AG04450 (cell line): ENCODE measurements at regions not wholly inside any gene's neighbourhood (a gene's known extent, or its start where the extent isn't known, plus 50 kb on each side); places are given as distances from the start of the nearest gene placed in this dataset.
"Not testable (repeated sequence)": the region's sequence is repeated elsewhere in the genome, so short reads cannot be mapped to it uniquely, and the experiment has no call there.

Source experiments
- CTCF ChIA-PET: fragments of 300-600, 350-600 bp; formaldehyde crosslinking; extraction: SDS; loops from one replicate; lab custom pipeline; 2022; ENCODE audit warnings: antibody characterized with exemption, inconsistent platforms; lab: Charles Lee
- POLR2A ChIA-PET: fragments of 350-600 bp; formaldehyde crosslinking; extraction: SDS; loops from one replicate; lab custom pipeline; 2021; ENCODE audit warnings: antibody characterized with exemption, inconsistent platforms; lab: Yijun Ruan, JAX
- DNase-seq: peaks from one replicate; pipeline ENCODE4 v3.0.0-alpha.2; 2011; ENCODE audit warnings: low read depth, low spot score
- H3K27ac ChIP-seq: one replicate; pipeline ENCODE4 v1.5.1; 2012; ENCODE audit warnings: low read depth, low read length, control low read depth
- H3K27me3 ChIP-seq: one replicate; pipeline ENCODE4 v1.6.0; 2012; ENCODE audit warnings: low read length; ENCODE audit not compliant: control insufficient read depth, insufficient read depth
- H3K4me3 ChIP-seq: 2 replicates; pipeline ENCODE4 v1.5.1; 2011; ENCODE audit warnings: mild to moderate bottlenecking, low read depth, low read length, control low read depth
- H3K9me3 ChIP-seq: 2 replicates; pipeline ENCODE4 v1.5.1; 2012; ENCODE audit warnings: low read length; ENCODE audit not compliant: control insufficient read depth, insufficient read depth
- TF ChIP-seq, protein P1 (sequence below): IDR thresholded peaks from 2 replicates; pipeline ENCODE4 v1.5.1; 2011; ENCODE audit warnings: low read depth, low read length, control low read depth, inconsistent platforms

DNA sequence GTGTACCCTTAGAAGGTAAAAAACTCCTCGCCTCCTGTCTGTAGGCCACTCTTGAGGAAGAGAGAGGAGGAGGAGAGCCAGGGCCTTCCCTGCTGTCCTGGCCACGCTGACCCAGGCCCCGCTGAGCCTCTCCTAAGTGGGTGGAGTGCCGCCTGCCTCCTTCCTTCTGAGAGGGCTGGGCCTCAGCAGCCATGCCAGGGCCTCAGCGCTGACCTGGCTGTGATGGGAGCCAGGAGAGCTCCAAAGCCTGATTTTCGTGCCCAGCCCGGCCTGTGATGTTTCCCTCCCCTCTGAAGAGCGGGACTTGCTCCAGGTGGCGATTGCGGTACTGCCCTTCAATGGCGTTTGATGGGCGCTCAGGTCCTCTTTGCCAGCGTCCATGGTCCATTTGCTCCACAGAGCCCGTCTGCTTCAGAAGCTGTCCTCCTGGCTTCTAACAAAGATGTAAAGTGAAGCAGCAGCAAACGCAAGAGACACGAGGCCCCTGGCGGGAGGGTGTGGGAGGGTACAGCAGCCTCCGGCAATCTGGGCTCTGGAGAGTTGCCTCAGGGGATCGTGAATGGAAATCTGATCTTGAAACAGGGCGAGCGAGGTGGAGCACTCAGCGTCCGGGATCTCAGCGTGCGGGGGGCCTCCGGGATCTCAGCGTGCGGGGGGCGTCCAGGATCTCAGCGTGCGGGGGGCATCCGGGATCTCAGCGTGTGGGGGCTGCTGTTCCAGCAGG, 93.5 kb downstream of the NPIPB11 start:
- ChIA-PET CTCF (no interaction called here), POLR2A (no interaction called here)
- H3K4me3 ChIP-seq = no peak overlapping the region
- TF ChIP-seq, protein P1, sequence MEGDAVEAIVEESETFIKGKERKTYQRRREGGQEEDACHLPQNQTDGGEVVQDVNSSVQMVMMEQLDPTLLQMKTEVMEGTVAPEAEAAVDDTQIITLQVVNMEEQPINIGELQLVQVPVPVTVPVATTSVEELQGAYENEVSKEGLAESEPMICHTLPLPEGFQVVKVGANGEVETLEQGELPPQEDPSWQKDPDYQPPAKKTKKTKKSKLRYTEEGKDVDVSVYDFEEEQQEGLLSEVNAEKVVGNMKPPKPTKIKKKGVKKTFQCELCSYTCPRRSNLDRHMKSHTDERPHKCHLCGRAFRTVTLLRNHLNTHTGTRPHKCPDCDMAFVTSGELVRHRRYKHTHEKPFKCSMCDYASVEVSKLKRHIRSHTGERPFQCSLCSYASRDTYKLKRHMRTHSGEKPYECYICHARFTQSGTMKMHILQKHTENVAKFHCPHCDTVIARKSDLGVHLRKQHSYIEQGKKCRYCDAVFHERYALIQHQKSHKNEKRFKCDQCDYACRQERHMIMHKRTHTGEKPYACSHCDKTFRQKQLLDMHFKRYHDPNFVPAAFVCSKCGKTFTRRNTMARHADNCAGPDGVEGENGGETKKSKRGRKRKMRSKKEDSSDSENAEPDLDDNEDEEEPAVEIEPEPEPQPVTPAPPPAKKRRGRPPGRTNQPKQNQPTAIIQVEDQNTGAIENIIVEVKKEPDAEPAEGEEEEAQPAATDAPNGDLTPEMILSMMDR = no peak
- no peak for DNase-seq
- H3K9me3 ChIP-seq = no peaks in the 10 kb centered on the region; the same call in 1 of the 2 replicates
- H3K27me3 ChIP-seq = no peaks in the 10 kb centered on the region
- H3K27ac ChIP-seq = no peak overlapping the region

DNA sequence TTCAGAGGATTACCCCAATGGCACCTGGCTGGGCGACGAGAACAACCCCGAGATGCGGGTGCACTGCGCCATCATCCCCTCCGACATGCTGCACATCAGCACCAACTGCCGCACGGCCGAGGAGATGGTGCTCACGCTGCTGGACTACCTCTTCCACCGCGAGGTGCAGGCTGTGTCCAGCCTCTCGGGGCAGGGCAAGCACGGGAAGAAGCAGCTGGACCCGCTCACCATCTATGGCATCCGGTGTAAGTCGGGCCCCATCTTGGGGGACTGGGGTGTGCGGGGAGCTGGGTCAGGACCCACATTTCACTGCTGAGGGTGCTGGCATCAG, 94.2 kb downstream of the NPIPB11 start:
- CTCF ChIA-PET, POLR2A ChIA-PET: not testable (repeated sequence)

DNA sequence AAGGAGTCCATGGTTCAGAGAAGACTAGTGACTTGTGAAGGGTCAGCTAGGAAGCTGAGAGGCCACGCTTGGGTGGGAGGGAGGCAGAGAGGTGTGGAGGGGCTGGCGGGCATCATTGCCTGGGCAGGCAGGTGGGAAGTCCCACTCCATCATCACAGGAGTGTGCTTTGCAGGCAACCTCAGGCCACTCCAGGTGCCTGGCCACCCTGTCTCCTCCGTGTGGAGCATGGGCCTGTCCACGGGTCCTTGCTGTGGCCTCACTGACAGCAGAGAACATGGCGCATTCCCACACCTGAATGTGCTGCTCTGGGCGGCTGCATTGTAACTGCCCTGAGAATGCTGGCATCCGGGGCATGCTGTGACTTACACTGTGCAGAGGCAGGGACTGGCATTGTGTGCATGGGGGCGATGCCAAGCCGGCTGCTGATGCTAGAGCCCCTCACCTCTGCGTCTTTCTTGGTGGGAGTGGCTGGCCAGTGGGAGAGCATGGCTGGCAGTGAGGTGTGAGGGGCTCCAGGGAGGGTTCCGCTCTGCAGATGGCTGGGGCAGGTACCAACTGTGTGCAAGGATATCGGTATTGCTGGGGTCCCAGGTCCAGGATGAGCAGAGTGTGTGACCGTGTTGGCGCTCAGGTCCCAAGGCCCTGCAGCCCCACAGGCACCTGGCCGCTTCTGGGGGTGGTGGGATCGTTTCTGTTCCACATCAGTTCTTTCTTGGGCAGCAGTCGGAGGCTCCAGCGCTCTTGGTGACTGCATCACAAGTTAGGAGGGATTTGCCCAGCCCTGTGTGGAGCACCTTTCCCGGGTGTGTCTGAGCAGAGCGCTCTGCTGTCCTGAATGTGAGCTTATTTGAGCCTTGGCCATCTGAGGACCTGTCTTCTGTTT, 94.8 kb downstream of the NPIPB11 start:
- H3K27ac ChIP-seq = no peak overlapping the region
- DNase-seq = no peak
- CTCF ChIA-PET = no interaction called here
- H3K27me3 ChIP-seq = no peaks in the 10 kb centered on the region
- H3K4me3 ChIP-seq = no peak overlapping the region
- POLR2A ChIA-PET = no interaction called here
- TF ChIP-seq, protein P1 = no peak
- no peaks in the 10 kb centered on the region; the same call in 1 of the 2 replicates for H3K9me3 ChIP-seq

More for the DNA sequence above, 94.2 kb downstream of the NPIPB11 start:
- not testable (repeated sequence) for DNase-seq, H3K9me3 ChIP-seq, H3K27me3 ChIP-seq, H3K4me3 ChIP-seq, H3K27ac ChIP-seq

DNA sequence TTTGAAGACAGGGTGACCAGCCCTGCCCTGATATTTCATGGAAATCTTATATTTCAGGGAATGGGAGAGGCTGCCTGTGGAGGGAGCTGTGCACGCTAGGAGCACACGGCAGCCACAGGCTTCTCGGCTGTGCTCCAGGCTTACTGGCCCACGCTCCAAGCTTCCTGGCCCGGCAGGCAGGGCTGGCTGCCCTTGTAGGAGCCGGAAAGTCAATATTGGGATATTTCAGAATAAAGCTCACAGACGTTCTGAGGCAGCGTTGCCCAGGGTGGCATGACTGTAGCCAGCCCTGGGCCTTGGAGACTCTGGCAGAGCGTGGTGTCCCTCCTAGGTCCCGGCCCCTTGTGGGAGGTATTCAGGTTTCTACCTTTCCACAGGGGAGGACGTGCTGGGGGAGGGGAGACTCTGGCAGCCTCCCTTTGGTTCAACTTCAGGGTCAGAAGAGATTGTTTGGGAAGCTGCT, 95.6 kb downstream of the NPIPB11 start:
- Histone ChIP-seq H3K4me3 (no peak overlapping the region), H3K27me3 (no peaks in the 10 kb centered on the region), H3K9me3 (no peaks in the 10 kb centered on the region; the same call in 1 of the 2 replicates), H3K27ac (no peak overlapping the region)
- no peak for DNase-seq
- CTCF ChIA-PET = no interaction called here
- POLR2A ChIA-PET = no interaction called here
- TF ChIP-seq, protein P1 = no peak

- CTCF ChIA-PET, H3K9me3 ChIP-seq, H3K4me3 ChIP-seq, H3K27me3 ChIP-seq, H3K27ac ChIP-seq, POLR2A ChIA-PET, DNase-seq: not testable (repeated sequence)
Measured at GRCh38 chr16:29310243-29310642, 96.3 kb downstream of the NPIPB11 start.

DNA sequence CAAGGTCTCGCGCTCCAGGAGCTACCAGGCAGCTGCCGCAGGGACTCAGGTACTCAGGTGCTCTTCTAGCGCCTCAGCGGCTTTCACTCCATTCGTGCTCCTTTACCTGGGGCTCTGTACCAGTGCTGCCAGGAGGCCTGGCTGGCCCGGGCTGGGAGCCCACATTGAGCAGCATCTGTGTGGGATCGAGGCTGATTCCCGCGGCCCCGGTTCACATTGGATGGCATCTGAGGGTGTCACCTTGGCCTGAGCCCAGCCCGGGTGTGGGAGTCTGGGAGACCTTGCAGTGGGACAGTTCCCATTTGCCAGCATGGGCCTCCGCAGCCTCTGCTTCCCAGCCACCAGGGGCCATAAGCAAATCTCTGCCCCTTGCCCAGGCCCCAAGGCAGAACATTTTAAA, 96.9 kb downstream of the NPIPB11 start:
- CTCF ChIA-PET, H3K9me3 ChIP-seq, DNase-seq, POLR2A ChIA-PET, H3K27me3 ChIP-seq, H3K4me3 ChIP-seq, H3K27ac ChIP-seq: not testable (repeated sequence)
